ENCODE measurements at regions not wholly inside any gene's neighbourhood (a gene's known extent, or its start where the extent isn't known, plus 50 kb on each side); places are given as distances from the start of the nearest gene placed in this dataset.

DNA sequence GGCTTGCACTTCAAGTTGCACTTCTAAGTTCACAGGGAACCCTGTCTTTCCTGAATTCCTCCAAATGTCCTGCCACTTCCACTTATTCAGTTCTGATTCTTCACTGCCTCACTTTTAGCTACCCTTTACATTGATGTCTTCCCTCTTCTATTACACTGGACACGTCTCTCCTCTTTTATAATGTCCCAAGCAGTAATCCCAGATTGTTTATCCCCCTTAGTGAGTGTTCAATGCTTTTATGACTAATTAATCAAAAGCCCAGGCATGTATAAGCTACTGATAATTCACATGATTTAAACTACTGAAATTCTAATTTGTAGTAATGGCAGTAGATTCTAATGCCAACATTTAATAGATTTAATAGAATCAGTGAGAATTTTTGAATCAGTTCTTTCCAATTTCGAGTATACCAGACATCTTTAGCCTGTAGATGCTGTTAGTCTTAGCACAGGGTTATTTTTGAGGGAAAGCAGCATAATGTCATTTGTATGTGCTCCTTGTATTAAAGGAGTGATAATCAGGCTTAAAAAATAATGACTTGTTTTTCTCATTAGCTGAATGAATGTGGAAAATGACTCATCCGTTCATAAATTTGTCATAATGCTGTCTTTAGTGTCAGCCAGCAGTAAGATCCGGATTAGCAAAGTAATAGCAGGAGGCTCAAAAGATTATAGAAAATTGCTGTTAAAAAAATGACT, 703.1 kb downstream of the CENPC start:
- Histone ChIP-seq H3K4me3 (ENCODE audit: low read depth, low read length) (no peak overlapping the region), H3K27ac (ENCODE audit: low read depth, low read length) (no peak overlapping the region), H3K9ac (ENCODE audit: low read length) (no peak overlapping the region), H3K9me3 (ENCODE audit: control insufficient read depth, insufficient read depth, low read depth, low read length) (peaks cover 4% of the 10 kb centered on the region; the same call in 1 of the 2 replicates), H3K27me3 (ENCODE audit: control insufficient read depth, insufficient read depth, low read length) (no peaks in the 10 kb centered on the region), H3K36me3 (ENCODE audit: control insufficient read depth, insufficient read depth, low read length) (no peaks in the 10 kb centered on the region), H3K4me1 (ENCODE audit: control insufficient read depth, insufficient read depth, low read length) (no peaks in the 10 kb centered on the region)

DNA sequence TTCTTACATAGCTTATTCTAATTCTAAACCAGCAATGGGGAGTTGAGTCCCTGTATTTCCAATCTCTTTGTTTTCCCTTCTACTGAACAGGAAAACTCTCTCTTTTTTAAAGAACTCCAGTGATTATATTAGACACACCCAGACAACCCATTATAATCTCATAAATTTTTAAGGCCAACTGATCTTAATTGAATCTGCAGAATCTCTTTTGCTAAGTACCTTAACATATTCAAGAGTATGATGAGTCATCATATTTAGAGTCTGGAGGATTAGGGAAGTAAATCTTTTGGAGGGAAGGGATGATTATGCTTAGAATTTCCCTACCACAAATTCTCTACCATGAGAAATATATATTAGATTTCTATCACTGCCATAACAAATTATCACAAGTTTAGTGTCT, 705.1 kb downstream of the CENPC start:
- Histone ChIP-seq H3K4me3 (ENCODE audit: low read depth, low read length) (no peak overlapping the region), H3K27ac (ENCODE audit: low read depth, low read length) (no peak overlapping the region), H3K9me3 (ENCODE audit: control insufficient read depth, insufficient read depth, low read depth, low read length) (peaks cover 4% of the 10 kb centered on the region; the same call in 1 of the 2 replicates), H3K36me3 (ENCODE audit: control insufficient read depth, insufficient read depth, low read length) (no peaks in the 10 kb centered on the region), H3K27me3 (ENCODE audit: control insufficient read depth, insufficient read depth, low read length) (no peaks in the 10 kb centered on the region), H3K4me1 (ENCODE audit: control insufficient read depth, insufficient read depth, low read length) (no peaks in the 10 kb centered on the region), H3K9ac (ENCODE audit: low read length) (no peak overlapping the region)

DNA sequence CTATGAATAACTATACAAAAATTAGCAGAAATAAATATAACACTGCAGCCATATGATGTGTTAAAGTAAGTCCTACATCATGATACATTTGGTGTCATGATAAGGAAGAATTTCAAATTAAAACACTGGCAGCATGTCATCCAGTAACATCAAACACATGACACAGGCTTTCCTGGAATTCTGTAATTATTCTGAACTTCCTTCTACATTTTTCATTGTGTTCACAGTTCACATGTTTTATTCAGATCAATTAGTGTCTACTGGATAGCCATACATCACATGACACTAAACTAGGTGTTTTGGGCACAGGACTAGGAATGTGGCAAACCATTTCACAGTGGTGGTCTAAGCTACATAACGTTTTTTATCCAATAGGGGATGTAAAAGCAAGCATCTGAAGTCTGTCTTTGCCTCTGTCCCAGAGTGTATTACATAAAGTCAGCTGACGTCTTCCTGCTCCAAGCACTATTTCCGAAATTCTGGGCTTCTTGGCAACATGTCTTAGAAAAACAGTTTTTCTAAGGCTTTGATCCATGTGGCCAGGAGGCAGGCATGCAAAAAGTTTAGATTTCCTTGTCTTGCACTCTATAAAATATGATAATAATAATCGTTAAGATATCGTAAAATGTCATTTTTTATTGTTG, 707.9 kb downstream of the CENPC start:
- Histone ChIP-seq H3K27me3 (ENCODE audit: control insufficient read depth, insufficient read depth, low read length) (no peaks in the 10 kb centered on the region), H3K9ac (ENCODE audit: low read length) (no peak overlapping the region), H3K27ac (ENCODE audit: low read depth, low read length) (no peak overlapping the region), H3K4me3 (ENCODE audit: low read depth, low read length) (no peak overlapping the region), H3K36me3 (ENCODE audit: control insufficient read depth, insufficient read depth, low read length) (no peaks in the 10 kb centered on the region), H3K9me3 (ENCODE audit: control insufficient read depth, insufficient read depth, low read depth, low read length) (peaks cover 4% of the 10 kb centered on the region; the same call in 1 of the 2 replicates), H3K4me1 (ENCODE audit: control insufficient read depth, insufficient read depth, low read length) (no peaks in the 10 kb centered on the region)

DNA sequence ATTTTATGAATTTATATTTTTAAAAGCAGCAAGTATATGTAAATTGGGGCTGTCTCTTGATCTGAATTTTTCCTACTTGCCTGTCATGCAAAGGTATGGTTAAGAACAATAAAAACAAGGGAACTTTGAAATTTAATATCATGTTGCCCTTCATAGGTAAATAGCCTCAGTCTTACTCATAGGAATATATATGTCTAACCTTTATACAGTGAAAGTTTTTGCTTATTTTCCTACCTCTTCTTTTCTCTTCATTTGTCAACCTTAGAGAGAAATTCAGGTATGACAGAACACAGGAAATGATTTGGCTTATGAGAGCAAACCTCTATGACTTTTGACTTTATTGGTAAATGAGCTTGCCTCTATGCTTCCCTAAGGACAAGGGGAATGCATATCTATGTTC, 716.0 kb downstream of the CENPC start:
- H3K36me3 ChIP-seq (ENCODE audit: control insufficient read depth, insufficient read depth, low read length) = no peaks in the 10 kb centered on the region
- H3K9ac ChIP-seq (ENCODE audit: low read length) = no peak overlapping the region
- H3K27me3 ChIP-seq (ENCODE audit: control insufficient read depth, insufficient read depth, low read length) = no peaks in the 10 kb centered on the region
- H3K4me3 ChIP-seq (ENCODE audit: low read depth, low read length) = no peak overlapping the region
- H3K9me3 ChIP-seq (ENCODE audit: control insufficient read depth, insufficient read depth, low read depth, low read length) = no peaks in the 10 kb centered on the region
- H3K4me1 ChIP-seq (ENCODE audit: control insufficient read depth, insufficient read depth, low read length) = no peaks in the 10 kb centered on the region
- no peak overlapping the region for H3K27ac ChIP-seq (ENCODE audit: low read depth, low read length)

DNA sequence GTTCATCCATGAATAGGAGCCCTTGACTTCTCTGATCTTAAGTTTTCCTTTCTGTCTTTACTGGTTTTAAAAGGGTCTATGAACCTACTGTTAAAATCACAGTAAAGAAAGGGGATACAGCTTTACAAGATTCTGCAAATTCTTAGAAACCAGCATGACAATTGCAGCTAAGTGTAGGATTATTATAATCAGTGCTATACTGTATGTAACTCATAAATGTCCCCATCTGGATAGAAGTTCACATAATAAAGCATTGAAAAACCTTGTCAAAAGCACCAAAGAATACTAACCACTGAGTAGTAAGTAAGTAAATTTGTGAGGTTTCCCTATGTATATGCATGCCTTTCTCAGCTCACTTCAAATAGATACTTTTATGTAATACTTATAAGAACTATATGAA, 724.6 kb downstream of the CENPC start:
- Histone ChIP-seq H3K9ac (ENCODE audit: low read length) (no peak overlapping the region), H3K4me1 (ENCODE audit: control insufficient read depth, insufficient read depth, low read length) (no peaks in the 10 kb centered on the region), H3K36me3 (ENCODE audit: control insufficient read depth, insufficient read depth, low read length) (no peaks in the 10 kb centered on the region), H3K27me3 (ENCODE audit: control insufficient read depth, insufficient read depth, low read length) (no peaks in the 10 kb centered on the region), H3K9me3 (ENCODE audit: control insufficient read depth, insufficient read depth, low read depth, low read length) (no peaks in the 10 kb centered on the region), H3K4me3 (ENCODE audit: low read depth, low read length) (no peak overlapping the region), H3K27ac (ENCODE audit: low read depth, low read length) (no peak overlapping the region)

DNA sequence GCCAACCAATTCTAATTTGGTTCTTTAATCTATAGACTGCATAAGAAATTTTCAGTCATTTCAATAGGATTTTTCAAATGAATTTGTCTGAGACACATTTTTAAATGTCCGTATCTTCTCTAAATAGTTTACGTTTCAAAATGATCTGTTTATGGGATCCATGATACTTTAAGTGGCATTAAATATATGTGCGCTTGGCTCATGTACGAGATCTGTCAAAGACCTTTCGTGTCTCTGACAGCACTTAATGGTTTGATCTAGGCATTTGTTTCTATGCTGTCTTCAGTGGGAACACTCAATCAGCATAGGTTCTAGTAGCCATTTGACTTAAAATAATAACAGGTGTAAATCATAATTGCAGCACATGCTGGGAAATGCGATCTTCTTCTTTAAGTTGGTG, 731.0 kb downstream of the CENPC start:
- Histone ChIP-seq H3K27ac (ENCODE audit: low read depth, low read length) (no peak overlapping the region), H3K27me3 (ENCODE audit: control insufficient read depth, insufficient read depth, low read length) (no peaks in the 10 kb centered on the region), H3K9ac (ENCODE audit: low read length) (no peak overlapping the region), H3K36me3 (ENCODE audit: control insufficient read depth, insufficient read depth, low read length) (no peaks in the 10 kb centered on the region), H3K4me1 (ENCODE audit: control insufficient read depth, insufficient read depth, low read length) (no peaks in the 10 kb centered on the region), H3K4me3 (ENCODE audit: low read depth, low read length) (no peak overlapping the region), H3K9me3 (ENCODE audit: control insufficient read depth, insufficient read depth, low read depth, low read length) (no peaks in the 10 kb centered on the region)

DNA sequence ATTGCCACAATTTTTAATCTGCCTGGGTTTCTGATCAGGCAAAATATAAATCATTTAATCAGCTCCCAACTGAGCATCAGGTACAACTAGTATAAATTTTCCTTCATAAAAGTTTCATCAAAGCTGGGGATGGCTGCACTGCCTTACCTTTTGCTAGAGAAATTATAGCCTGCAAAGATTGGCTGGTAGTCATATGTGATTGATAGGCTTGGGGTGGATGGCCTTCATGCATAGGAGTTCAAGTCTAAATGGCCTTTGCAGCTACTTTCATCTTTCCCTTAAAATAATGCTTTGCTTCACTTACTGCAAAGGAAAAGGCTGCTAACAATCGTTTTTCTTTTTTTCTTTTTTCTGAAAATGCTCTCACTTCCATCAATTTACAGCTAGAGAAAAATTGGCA, 739.7 kb downstream of the CENPC start:
- Histone ChIP-seq H3K4me1 (ENCODE audit: control insufficient read depth, insufficient read depth, low read length) (no peaks in the 10 kb centered on the region), H3K27ac (ENCODE audit: low read depth, low read length) (no peak overlapping the region), H3K36me3 (ENCODE audit: control insufficient read depth, insufficient read depth, low read length) (no peaks in the 10 kb centered on the region), H3K9ac (ENCODE audit: low read length) (no peak overlapping the region), H3K9me3 (ENCODE audit: control insufficient read depth, insufficient read depth, low read depth, low read length) (0 out of 2 replicates have a peak, but pooled peaks cover 4% of the 10 kb centered on the region), H3K4me3 (ENCODE audit: low read depth, low read length) (no peak overlapping the region), H3K27me3 (ENCODE audit: control insufficient read depth, insufficient read depth, low read length) (no peaks in the 10 kb centered on the region)

DNA sequence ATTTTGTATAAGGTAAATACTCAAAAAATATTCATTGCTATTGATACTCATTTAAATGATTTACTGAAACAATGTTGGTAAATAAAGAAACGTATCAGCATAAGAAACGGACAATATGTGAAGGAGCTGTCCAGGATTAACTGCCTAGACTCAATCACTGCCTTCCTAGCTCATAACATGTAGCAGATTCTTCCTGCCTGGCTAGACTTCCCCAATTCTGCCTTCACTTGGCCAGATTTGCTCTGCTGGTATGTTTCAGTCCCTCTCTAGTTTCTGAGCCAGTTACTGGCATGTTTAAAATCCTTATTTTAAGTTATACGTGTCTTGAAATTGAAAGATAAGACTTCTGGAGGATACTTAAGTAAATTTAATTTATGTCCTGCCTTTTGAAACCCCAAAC, 740.3 kb downstream of the CENPC start:
- Histone ChIP-seq H3K9ac (ENCODE audit: low read length) (no peak overlapping the region), H3K27me3 (ENCODE audit: control insufficient read depth, insufficient read depth, low read length) (no peaks in the 10 kb centered on the region)

DNA sequence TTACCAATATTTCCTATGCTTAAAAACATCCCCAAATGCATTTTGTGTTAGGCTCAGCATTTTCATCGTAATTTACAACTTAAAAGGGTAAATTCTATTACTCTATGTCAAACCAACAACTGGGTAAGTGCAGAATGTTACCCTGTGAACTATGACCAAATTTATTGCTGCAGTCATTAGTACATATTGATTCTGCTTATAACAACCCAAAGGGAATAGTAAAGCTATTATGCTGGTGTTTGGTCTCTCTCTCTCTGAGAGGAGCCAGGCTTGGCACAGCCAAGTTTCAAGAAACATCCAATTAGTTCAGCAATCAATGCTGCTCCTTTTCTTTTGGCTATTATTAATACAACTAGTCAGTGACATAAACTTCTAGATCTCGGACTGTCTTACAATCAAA, 747.7 kb downstream of the CENPC start:
- no peaks in the 10 kb centered on the region for H3K36me3 ChIP-seq (ENCODE audit: control insufficient read depth, insufficient read depth, low read length)
- no peak overlapping the region for H3K9ac ChIP-seq (ENCODE audit: low read length)
- no peak overlapping the region for H3K4me3 ChIP-seq (ENCODE audit: low read depth, low read length)
- H3K27me3 ChIP-seq (ENCODE audit: control insufficient read depth, insufficient read depth, low read length) = no peaks in the 10 kb centered on the region
- H3K4me1 ChIP-seq (ENCODE audit: control insufficient read depth, insufficient read depth, low read length) = no peaks in the 10 kb centered on the region
- no peak overlapping the region for H3K27ac ChIP-seq (ENCODE audit: low read depth, low read length)
- 0 out of 2 replicates have a peak, but pooled peaks cover 4% of the 10 kb centered on the region for H3K9me3 ChIP-seq (ENCODE audit: control insufficient read depth, insufficient read depth, low read depth, low read length)

More for the DNA sequence above, 740.3 kb downstream of the CENPC start:
- Histone ChIP-seq H3K36me3 (ENCODE audit: control insufficient read depth, insufficient read depth, low read length) (no peaks in the 10 kb centered on the region), H3K4me1 (ENCODE audit: control insufficient read depth, insufficient read depth, low read length) (no peaks in the 10 kb centered on the region), H3K27ac (ENCODE audit: low read depth, low read length) (no peak overlapping the region), H3K4me3 (ENCODE audit: low read depth, low read length) (no peak overlapping the region), H3K9me3 (ENCODE audit: control insufficient read depth, insufficient read depth, low read depth, low read length) (0 out of 2 replicates have a peak, but pooled peaks cover 4% of the 10 kb centered on the region)

DNA sequence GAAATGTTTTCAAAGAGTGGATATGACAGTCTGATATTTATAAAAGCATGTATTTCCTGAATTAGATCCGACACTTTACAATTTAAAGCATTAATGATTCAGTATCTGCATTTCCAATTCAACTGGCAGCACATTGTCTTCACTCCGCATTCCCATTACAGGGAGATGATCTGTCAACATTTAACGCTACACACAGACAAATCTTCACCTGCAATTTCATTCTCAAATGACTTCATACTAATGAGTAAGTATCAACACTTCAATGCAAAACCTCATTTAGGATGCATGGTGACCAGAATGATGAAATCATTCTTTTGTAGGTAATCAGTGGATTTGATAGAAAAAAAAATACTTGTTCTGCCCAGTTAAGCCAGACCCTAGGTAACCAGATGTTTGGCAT, 749.6 kb downstream of the CENPC start:
- Histone ChIP-seq H3K27ac (ENCODE audit: low read depth, low read length) (no peak overlapping the region), H3K9me3 (ENCODE audit: control insufficient read depth, insufficient read depth, low read depth, low read length) (no peaks in the 10 kb centered on the region), H3K9ac (ENCODE audit: low read length) (no peak overlapping the region), H3K36me3 (ENCODE audit: control insufficient read depth, insufficient read depth, low read length) (no peaks in the 10 kb centered on the region), H3K4me3 (ENCODE audit: low read depth, low read length) (no peak overlapping the region), H3K27me3 (ENCODE audit: control insufficient read depth, insufficient read depth, low read length) (no peaks in the 10 kb centered on the region), H3K4me1 (ENCODE audit: control insufficient read depth, insufficient read depth, low read length) (no peaks in the 10 kb centered on the region)

DNA sequence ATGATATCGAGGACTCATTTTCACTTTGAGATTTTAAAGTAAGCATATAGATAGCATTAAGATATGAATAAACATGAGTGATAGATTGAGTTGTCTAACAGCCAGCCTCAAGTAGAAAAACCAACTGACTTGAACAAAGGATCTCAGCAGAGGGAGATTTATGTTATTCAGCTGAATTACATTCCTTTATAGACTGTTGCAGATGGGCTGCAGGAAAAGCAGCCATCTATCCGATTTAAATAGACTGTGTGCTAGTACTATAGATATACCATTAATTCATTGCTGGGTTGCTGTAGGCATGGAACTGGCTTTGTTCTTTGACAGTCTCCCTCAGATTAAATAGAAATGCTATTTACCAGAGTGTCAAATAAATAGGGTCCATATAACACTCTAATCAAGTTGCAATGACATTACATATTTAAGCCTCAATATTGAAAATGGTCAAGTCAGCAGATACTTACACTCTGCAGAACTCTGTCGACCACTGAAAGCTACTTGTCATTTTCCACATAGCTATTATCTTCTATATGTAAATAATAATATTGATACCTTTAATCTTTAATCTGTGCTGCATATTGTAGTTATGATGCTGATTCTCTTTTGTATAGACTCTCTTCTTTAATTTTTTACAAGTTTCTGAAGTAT, 750.8 kb downstream of the CENPC start:
- H3K27me3 ChIP-seq (ENCODE audit: control insufficient read depth, insufficient read depth, low read length) = no peaks in the 10 kb centered on the region
- H3K36me3 ChIP-seq (ENCODE audit: control insufficient read depth, insufficient read depth, low read length) = no peaks in the 10 kb centered on the region
- H3K27ac ChIP-seq (ENCODE audit: low read depth, low read length) = no peak overlapping the region
- H3K4me1 ChIP-seq (ENCODE audit: control insufficient read depth, insufficient read depth, low read length) = no peaks in the 10 kb centered on the region
- no peaks in the 10 kb centered on the region for H3K9me3 ChIP-seq (ENCODE audit: control insufficient read depth, insufficient read depth, low read depth, low read length)
- H3K9ac ChIP-seq (ENCODE audit: low read length) = no peak overlapping the region
- H3K4me3 ChIP-seq (ENCODE audit: low read depth, low read length) = no peak overlapping the region
